MCF 10A (cell line): ENCODE measurements at regions not wholly inside any gene's neighbourhood (a gene's known extent, or its start where the extent isn't known, plus 50 kb on each side); places are given as distances from the start of the nearest gene placed in this dataset.
A peak's percentile ranks its signal among the peaks of the same experiment; 100 is the strongest.

ENCODE experiments used
- BruUV-seq: library from RNA; stranded (reverse); fragments of 400-500 nt; replicated peaks from 2 replicates; lab custom pipeline; 2021; lab: Mats Ljungman, UMichigan
- CTCF ChIA-PET: fragments of 300-600 bp; sonication (Branson Sonifier 250); formaldehyde crosslinking; extraction: SDS; loops from one replicate; lab custom pipeline; 2021; ENCODE audit warnings: antibody characterized with exemption, inconsistent platforms; lab: Yijun Ruan, JAX
- POLR2A ChIA-PET: fragments of 300-600, 350-650 bp; sonication (Branson Sonifier 250); formaldehyde crosslinking; extraction: SDS; loops from one replicate; lab custom pipeline; 2020; ENCODE audit warnings: antibody characterized with exemption, inconsistent platforms; lab: Yijun Ruan, JAX
- DNase-seq: peaks from one replicate; pipeline ENCODE4 v3.0.0-alpha.2; 2018; ENCODE audit not compliant: unreplicated experiment
- H3K27ac Mint-ChIP-seq: one replicate; pipeline ENCODE4 v1.8.0; 2022; ENCODE audit warnings: mild to moderate bottlenecking, low read depth, mixed read lengths; ENCODE audit not compliant: unreplicated experiment
- H3K27me3 Mint-ChIP-seq: one replicate; pipeline ENCODE4 v1.8.0; 2022; ENCODE audit warnings: mixed read lengths; ENCODE audit not compliant: insufficient read depth, unreplicated experiment
- H3K36me3 Mint-ChIP-seq: one replicate; pipeline ENCODE4 v1.8.0; 2022; ENCODE audit warnings: mild to moderate bottlenecking, moderate library complexity, mixed read lengths; ENCODE audit not compliant: insufficient read depth, unreplicated experiment
- H3K4me1 Mint-ChIP-seq: one replicate; pipeline ENCODE4 v1.8.0; 2022; ENCODE audit warnings: mixed read lengths; ENCODE audit not compliant: insufficient read depth, unreplicated experiment
- H3K4me3 Mint-ChIP-seq: one replicate; pipeline ENCODE4 v1.8.0; 2022; ENCODE audit warnings: mild to moderate bottlenecking, moderate library complexity, mixed read lengths; ENCODE audit not compliant: unreplicated experiment
- H3K9me3 Mint-ChIP-seq: one replicate; pipeline ENCODE4 v1.8.0; 2022; ENCODE audit warnings: mixed read lengths; ENCODE audit not compliant: unreplicated experiment
- CTCF ChIP-seq: fragments of 200-600 bp; IDR thresholded peaks from one replicate; pipeline ENCODE4 v1.8.0; 2022; ENCODE audit warnings: antibody characterized with exemption, mild to moderate bottlenecking; ENCODE audit not compliant: unreplicated experiment
- intact Hi-C: fragments of 100-400 bp; cut with micrococcal nuclease; formaldehyde crosslinking; loops from 2 replicates; pipeline ENCODE4 v1.14.1; 2022

GRCh38 chr9:110133059-110133458 is 74.9 kb downstream of the C9orf152 start:
- ChIA-PET POLR2A (interaction anchor here (0.7 to 1.6 kb wide), 8 partner anchors 8 to 86 kb away, joined by 3 to 6 read pairs (median 4); no protein-coding TSS in a partner anchor), CTCF (interaction anchor here (0.7 to 1.0 kb wide), 3 partner anchors 16 to 227 kb away, joined by 3 read pairs; no protein-coding TSS in a partner anchor)
- Mint-ChIP-seq H3K4me3 (no peak overlapping the region), H3K9me3 (no peaks in the 10 kb centered on the region), H3K4me1 (peaks cover 36% of the 10 kb centered on the region), H3K36me3 (peaks cover 37% of the 10 kb centered on the region), H3K27me3 (no peaks in the 10 kb centered on the region), H3K27ac (peak overlapping the region; percentile 78)
- no peak for TF ChIP-seq CTCF
- DNase-seq = no peak
- no TSS peak for BruUV-seq
- intact Hi-C loops = no loop called here

GRCh38 chr9:110133608-110134210 is 74.2 kb downstream of the C9orf152 start:
- Mint-ChIP-seq H3K27me3 (no peaks in the 10 kb centered on the region), H3K9me3 (no peaks in the 10 kb centered on the region), H3K36me3 (peaks cover 38% of the 10 kb centered on the region), H3K27ac (peak overlapping the region; percentile 78), H3K4me1 (peaks cover 33% of the 10 kb centered on the region), H3K4me3 (no peak overlapping the region)
- ChIA-PET POLR2A (interaction anchor here (0.7 to 1.6 kb wide), 8 partner anchors 9 to 86 kb away, joined by 3 to 6 read pairs (median 4); no protein-coding TSS in a partner anchor), CTCF (interaction anchor here (0.7 to 1.0 kb wide), 3 partner anchors 16 to 227 kb away, joined by 3 read pairs; no protein-coding TSS in a partner anchor)
- no TSS peak for BruUV-seq
- DNase-seq = peak; percentile 96
- intact Hi-C loops = no loop called here
- no peak for TF ChIP-seq CTCF

- peaks cover 29% of the 10 kb centered on the region for H3K4me1 Mint-ChIP-seq
- no peak overlapping the region for H3K4me3 Mint-ChIP-seq
- intact Hi-C loops = no loop called here
- peaks cover 56% of the 10 kb centered on the region for H3K36me3 Mint-ChIP-seq
- no peaks in the 10 kb centered on the region for H3K9me3 Mint-ChIP-seq
- DNase-seq = no peak
- BruUV-seq = no TSS peak
- POLR2A ChIA-PET = no interaction called here
- TF ChIP-seq CTCF = no peak
- no peaks in the 10 kb centered on the region for H3K27me3 Mint-ChIP-seq
- CTCF ChIA-PET = interaction anchor here (1.3 to 1.4 kb wide), 2 partner anchors 12 to 36 kb away, joined by 3 to 4 read pairs; no protein-coding TSS in a partner anchor
- H3K27ac Mint-ChIP-seq = no peak overlapping the region
Measured at GRCh38 chr9:110135846-110136245, 72.1 kb downstream of the C9orf152 start.

- Mint-ChIP-seq H3K27ac (no peak overlapping the region), H3K36me3 (peaks cover 61% of the 10 kb centered on the region), H3K9me3 (no peaks in the 10 kb centered on the region), H3K4me1 (peaks cover 34% of the 10 kb centered on the region), H3K4me3 (no peak overlapping the region), H3K27me3 (no peaks in the 10 kb centered on the region)
- intact Hi-C loops = no loop called here
- ChIA-PET CTCF (interaction anchor here (0.6 to 1.4 kb wide), 5 partner anchors 11 to 456 kb away, joined by 3 to 5 read pairs (median 4); no protein-coding TSS in a partner anchor), POLR2A (interaction anchor here (0.7 kb wide), 1 partner anchor 10 kb away, joined by 3 read pairs; no protein-coding TSS in a partner anchor)
- BruUV-seq = TSS peak; percentile 43
- TF ChIP-seq CTCF = no peak
- DNase-seq = no peak
Measured at GRCh38 chr9:110136802-110137201, 71.2 kb downstream of the C9orf152 start.
